DMS53 treated with DMSO at 0.1 percent for 48 hours (cell line): ENCODE measurements at regions not wholly inside any gene's neighbourhood (a gene's known extent, or its start where the extent isn't known, plus 50 kb on each side); places are given as distances from the start of the nearest gene placed in this dataset.
"Not testable (repeated sequence)": the region's sequence is repeated elsewhere in the genome, so short reads cannot be mapped to it uniquely, and the experiment has no call there.

Source experiments
- DNase-seq: peaks from one replicate; lab custom pipeline; 2025; ENCODE audit not compliant: unreplicated experiment; lab: John Stamatoyannopoulos, UW

GRCh38 chrX:54615109-54615508, 85.1 kb downstream of the GNL3L start:
- DNase-seq, result no peak

DNA sequence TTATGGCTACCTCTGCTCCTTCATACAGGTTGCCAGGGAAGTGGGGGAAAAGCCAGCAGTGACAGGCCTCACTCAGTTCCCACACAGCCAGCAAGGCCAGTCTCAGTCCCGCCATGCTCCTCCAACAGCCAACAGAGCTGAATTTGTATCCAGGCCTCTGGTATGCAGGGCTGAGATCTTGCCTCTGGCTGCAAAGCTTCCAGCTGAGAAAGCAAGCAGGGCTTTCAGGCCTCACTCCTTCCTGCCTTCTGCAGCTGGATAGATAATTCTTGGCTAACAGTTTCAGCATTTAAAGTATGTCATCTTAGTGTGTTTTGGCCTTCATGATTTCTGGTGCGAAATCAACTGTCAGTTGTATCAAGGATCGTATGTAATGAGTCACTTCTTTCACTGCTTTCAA, 103.6 kb downstream of the GNL3L start:
- no peak for DNase-seq

GRCh38 chrX:54639018-54639345, 109.0 kb downstream of the GNL3L start:
- DNase-seq, result no peak

DNA sequence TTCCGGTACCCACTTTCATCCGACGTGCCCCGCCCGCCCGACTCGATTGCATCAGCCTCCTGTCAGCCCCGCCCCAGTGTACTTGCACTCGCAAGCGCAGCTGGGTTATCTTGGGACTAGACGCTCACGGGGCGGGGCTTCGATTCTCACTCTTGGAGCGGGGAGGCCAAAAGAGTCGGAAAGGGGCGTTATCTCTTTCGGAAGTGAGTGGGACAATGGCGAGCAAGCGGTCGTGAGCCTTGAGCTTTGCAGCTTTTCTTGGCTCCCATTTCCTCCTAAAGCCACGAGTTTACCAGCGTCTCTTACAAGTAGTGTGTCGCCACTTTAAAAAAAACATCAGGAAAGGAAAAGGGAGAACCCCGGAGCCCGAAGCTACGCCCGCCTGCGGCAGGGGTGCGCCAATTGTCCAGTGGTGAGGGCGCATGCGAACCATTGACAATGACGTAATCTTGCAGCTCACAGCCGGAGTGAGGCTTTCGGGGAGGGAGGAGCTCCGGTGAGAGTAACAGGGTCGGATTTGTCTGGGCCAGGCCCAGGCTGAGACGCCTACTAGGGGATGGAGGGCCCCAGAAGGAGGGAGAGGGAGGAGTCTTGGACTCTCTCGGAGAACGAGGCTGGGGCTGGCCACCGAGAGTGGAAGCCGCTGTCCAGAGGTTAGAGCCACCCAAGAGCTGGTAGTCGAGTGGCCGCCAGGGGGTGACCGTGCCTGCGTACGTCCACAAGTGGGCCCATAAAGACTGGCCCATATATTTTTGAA, 109.5 kb downstream of the GNL3L start:
- DNase-seq, result peak; percentile 88

DNA sequence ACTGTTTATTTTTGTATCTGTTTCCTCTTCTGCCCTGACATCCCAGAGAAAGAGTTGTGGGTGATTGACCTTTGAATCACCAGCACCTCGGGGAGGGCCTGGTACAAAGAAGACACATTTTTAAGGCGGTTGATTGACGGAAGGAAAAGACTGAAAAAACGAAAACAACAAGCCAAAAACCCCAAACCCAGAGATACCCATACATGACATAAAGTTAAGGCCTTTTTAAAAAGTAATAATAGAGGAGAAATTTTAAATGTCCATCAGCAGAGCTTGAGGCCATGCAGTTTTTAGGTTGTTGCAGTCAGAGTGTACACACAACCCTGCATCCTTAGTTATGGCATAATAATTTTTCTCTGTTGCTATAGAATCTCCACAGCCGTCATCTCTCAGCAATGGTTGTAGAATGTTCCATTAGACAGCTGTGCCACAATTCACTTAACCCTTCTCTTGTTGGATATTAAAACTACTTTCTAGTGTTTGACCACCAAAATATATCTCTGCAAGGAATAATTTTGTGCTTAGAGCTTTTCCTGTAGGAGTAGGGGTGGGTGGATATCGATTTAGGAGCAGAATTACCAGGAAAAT, 110.2 kb downstream of the GNL3L start:
- DNase-seq, result no peak

- no peak for DNase-seq
These were observed 110.7 kb downstream of the GNL3L start for GRCh38 chrX:54640736-54641135.

DNA sequence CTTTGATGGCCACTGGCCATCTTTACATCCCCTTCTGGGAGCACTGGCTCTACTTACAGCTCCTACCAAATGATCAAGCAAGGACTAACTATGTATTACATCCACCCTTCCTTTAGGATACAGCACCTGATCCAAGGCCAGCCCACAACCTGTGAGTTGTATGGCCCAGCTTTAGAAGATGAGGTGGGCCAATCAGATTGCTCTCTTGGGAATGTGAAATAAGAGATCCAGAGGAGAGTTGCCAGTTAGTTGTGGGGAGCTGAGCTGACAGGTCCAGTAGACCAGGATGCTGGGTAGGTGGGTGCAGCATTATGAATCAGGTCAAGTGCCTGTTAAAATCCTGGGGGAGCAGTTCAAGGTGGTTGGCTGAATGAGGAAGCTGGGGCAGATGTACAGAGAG, 111.5 kb downstream of the GNL3L start:
- no peak for DNase-seq

GRCh38 chrX:54647607-54648006, 117.6 kb downstream of the GNL3L start:
- DNase-seq, result not testable (repeated sequence)

- DNase-seq, result no peak
These were observed 129.5 kb downstream of the GNL3L start for GRCh38 chrX:54659547-54659946.

DNA sequence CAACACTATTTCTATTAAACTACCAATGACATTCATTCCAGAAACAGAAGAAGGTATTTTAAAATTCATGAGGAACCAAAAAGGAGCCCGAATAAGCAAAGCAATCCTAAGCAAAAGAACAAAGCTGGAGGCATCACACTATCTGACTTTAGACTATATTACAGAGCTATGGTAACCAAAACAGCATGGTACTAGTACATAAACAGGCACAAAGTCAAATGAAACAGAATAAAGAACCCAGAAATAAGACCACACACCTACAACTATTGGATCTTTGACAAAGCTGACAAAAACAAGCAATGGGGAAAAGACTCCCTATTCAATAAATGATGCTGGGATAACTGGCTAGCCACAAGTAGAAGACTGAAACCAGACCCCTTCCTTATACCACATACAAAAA, 122.3 kb downstream of the ITIH6 start:
- no peak for DNase-seq

- no peak for DNase-seq
These were observed 102.8 kb downstream of the ITIH6 start for GRCh38 chrX:54695231-54695630.

- peak; percentile 70 for DNase-seq
These were observed 102.1 kb downstream of the ITIH6 start for GRCh38 chrX:54695816-54696487.
